ENCODE measurements at regions not wholly inside any gene's neighbourhood (a gene's known extent, or its start where the extent isn't known, plus 50 kb on each side); places are given as distances from the start of the nearest gene placed in this dataset.

DNA sequence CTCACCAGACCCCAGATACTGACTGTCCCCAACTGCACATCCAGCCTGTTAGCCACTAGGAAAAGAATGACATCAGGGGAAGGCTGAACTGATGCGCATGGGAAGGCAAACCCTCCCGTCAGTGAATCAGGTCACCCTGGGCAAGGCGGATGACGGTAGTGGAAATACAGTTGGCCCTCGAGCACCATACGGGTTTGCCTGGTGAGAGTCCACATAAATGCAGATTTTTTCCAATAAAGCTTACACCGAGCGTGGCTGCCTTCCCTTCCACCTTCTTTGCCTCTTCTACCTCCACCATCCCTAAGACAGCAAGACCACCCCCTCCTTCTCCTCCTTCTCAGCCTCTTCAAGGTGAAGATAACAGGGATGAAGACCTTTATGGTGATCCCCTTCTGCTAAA is 236.1 kb upstream of the TNRC6C start:
- WGBS, 2 donors (ENCODE audit: low coverage in 1 of 2), result 80 to 93% methylated on average over 3 to 8 of the region's 8 CpGs
- intact Hi-C loops (cut with DNase I; ENCODE audit: low total_unique reads), result no loop called here
- H3K27ac ChIP-seq, result no peak overlapping the region
- TF ChIP-seq POLR2A (IDR thresholded peaks at IDR 0.05) (no peak), POLR2AphosphoS5 (IDR thresholded peaks at IDR 0.05) (no peak), EP300 (IDR thresholded peaks at IDR 0.05; ENCODE audit: low read depth) (no peak)
- TF ChIP-seq, protein P1, sequence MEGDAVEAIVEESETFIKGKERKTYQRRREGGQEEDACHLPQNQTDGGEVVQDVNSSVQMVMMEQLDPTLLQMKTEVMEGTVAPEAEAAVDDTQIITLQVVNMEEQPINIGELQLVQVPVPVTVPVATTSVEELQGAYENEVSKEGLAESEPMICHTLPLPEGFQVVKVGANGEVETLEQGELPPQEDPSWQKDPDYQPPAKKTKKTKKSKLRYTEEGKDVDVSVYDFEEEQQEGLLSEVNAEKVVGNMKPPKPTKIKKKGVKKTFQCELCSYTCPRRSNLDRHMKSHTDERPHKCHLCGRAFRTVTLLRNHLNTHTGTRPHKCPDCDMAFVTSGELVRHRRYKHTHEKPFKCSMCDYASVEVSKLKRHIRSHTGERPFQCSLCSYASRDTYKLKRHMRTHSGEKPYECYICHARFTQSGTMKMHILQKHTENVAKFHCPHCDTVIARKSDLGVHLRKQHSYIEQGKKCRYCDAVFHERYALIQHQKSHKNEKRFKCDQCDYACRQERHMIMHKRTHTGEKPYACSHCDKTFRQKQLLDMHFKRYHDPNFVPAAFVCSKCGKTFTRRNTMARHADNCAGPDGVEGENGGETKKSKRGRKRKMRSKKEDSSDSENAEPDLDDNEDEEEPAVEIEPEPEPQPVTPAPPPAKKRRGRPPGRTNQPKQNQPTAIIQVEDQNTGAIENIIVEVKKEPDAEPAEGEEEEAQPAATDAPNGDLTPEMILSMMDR (IDR thresholded peaks at IDR 0.05), result no peak
- peaks cover 0 to 3% (median 1%) of the 10 kb centered on the region in 4 donors for H3K4me1 ChIP-seq
- in situ Hi-C loops (cut with MboI; ENCODE audit: low pct_ligation_motif_present in 1 of 4, low pct_unique_long_range_greater_than_20kb in 1 of 4, low sequenced_read_pairs in 3 of 4), result no loop called here
- H3K36me3 ChIP-seq, result no peaks in the 10 kb centered on the region
- no peak overlapping the region for H3K4me3 ChIP-seq
- H3K9me3 ChIP-seq, result no peaks in the 10 kb centered on the region
- no peak for DNase-seq
- H3K27me3 ChIP-seq, result no peaks in the 10 kb centered on the region

DNA sequence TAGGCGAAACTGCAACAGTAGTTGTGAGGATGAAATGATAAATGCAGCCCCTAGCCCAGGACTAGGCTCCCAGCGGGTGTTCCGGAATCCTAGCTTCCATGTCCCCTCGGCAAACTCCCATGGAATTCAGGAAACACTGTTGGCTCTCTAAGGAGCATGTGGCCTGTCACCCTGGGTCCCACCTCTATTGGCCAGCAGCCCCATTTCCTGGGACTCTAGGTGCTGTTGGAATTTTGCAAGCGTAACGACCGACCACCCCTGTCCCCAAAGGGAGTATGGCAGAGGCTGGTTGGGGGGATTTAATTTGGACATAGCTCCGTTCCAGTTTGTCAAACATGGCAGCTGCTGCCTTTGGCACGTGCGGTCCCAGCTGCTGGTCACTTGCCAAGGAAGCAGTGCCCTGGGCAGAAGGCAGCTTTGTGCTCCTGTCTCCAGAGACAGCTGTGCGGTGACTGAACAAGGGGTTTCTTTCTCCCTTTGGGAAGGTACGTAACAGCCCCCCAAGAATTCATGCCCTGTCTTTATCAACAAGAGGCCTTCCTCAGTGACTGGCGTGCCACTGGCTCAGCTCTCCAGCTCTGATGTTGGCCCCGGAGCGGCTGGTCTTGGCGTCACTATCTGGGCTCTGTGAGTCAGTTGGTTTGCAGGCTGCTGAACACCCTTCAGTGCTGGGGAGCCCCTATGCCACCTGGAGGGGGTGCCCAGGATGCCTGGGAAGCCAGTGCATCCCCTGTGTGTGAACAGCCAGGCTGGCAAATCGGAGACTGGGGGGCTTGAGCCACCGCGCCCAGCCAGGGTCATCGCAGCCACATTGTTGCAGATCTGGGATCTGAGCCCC is 235.2 kb upstream of the TNRC6C start:
- no peak for TF ChIP-seq POLR2AphosphoS5 (IDR thresholded peaks at IDR 0.05)
- TF ChIP-seq, protein P1 (IDR thresholded peaks at IDR 0.05), result no peak
- Histone ChIP-seq H3K4me1 (peaks cover 0 to 3% (median 1%) of the 10 kb centered on the region in 4 donors), H3K36me3 (no peaks in the 10 kb centered on the region), H3K27ac (no peak overlapping the region), H3K27me3 (no peaks in the 10 kb centered on the region), H3K4me3 (no peak overlapping the region), H3K9me3 (no peaks in the 10 kb centered on the region)
- intact Hi-C loops (cut with DNase I; ENCODE audit: low total_unique reads), result no loop called here
- in situ Hi-C loops (cut with MboI; ENCODE audit: low pct_ligation_motif_present in 1 of 4, low pct_unique_long_range_greater_than_20kb in 1 of 4, low sequenced_read_pairs in 3 of 4), result no loop called here
- WGBS, 2 donors (ENCODE audit: low coverage in 1 of 2), result 70 to 82% methylated on average over 2 to 19 of the region's 20 CpGs
- DNase-seq, result no peak

DNA sequence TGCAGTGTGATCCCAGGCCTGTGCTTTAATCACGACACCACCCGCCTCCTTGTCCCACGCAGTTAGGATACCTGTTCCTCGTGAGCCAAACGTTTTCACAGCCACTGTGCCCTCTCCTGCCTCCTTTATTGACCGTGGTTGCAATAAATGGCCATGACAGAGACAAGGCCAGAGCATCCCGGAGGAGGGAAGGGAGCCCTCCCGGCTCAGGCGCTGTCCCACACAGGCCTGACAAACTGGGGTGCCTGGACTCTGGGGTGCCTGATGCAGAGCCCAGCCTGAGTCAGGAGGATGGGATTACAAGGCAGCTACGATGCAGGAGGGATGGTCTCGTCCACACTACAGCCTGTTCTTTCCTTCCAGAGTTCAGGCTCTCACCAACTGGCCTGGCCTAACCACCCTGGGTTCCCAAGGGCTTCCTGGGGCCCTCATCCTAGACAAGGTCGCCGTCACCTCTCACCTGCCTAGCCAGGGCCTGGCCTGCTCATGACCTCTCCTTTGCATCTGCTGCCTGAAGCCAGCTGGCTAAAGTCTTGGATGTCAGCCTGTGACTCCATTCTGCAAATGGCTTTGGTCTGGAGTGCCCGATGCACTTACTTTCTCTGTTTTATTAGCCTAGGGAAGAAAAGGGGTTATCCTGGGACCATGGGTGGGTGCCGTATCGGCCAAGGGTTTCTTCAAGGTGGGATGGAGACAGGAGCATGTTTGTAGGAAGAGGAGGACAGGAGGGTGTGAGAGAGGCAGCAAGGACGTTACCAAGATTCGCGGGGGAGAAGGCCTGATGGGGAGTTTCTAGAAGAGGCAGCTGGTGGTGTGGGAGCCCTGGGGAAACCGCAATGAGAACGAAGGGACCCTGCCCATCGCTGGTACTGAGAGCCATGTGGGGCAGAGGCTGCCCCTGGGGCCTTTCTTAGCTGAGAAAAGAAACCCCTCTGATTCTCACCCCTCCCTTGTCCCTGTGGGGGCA is 234.3 kb upstream of the TNRC6C start:
- in situ Hi-C loops (cut with MboI; ENCODE audit: low pct_ligation_motif_present in 1 of 4, low pct_unique_long_range_greater_than_20kb in 1 of 4, low sequenced_read_pairs in 3 of 4) (no loop called here), intact Hi-C loops (cut with DNase I; ENCODE audit: low total_unique reads) (no loop called here)
- Histone ChIP-seq H3K4me1 (peaks cover 0 to 3% (median 1%) of the 10 kb centered on the region in 4 donors), H3K27me3 (no peaks in the 10 kb centered on the region), H3K4me3 (no peak overlapping the region), H3K27ac (no peak overlapping the region), H3K36me3 (no peaks in the 10 kb centered on the region), H3K9me3 (no peaks in the 10 kb centered on the region)
- 80 to 100% methylated on average over 2 to 21 of the region's 22 CpGs for WGBS, 2 donors (ENCODE audit: low coverage in 1 of 2)
- no peak for DNase-seq
- TF ChIP-seq, protein P1 (IDR thresholded peaks at IDR 0.05), result no peak
- no peak for TF ChIP-seq EP300 (IDR thresholded peaks at IDR 0.05; ENCODE audit: low read depth)
- TF ChIP-seq POLR2A (IDR thresholded peaks at IDR 0.05), result no peak
- no peak for TF ChIP-seq POLR2AphosphoS5 (IDR thresholded peaks at IDR 0.05)

All from transverse colon (tissue), 4 donors.